ENCODE measurements at regions not wholly inside any gene's neighbourhood (a gene's known extent, or its start where the extent isn't known, plus 50 kb on each side); places are given as distances from the start of the nearest gene placed in this dataset.

- no peaks in the 10 kb centered on the region for H3K27me3 ChIP-seq (ENCODE audit: low read length)
- H3F3A ChIP-seq (ENCODE audit: insufficient read depth) = no peaks in the 10 kb centered on the region
- H4K20me1 ChIP-seq (ENCODE audit: low read depth, low read length) = no peaks in the 10 kb centered on the region
- no peaks in the 10 kb centered on the region for H3K36me3 ChIP-seq (ENCODE audit: low read length)
- H3K27ac ChIP-seq (ENCODE audit: low read depth, low read length) = no peak overlapping the region
- H3K79me2 ChIP-seq (ENCODE audit: insufficient read depth, low read length) = no peaks in the 10 kb centered on the region
- H3K9me2 ChIP-seq (replicated peaks; ENCODE audit: insufficient read depth, low read length) = no peaks in the 10 kb centered on the region
- TF ChIP-seq CTCF (IDR thresholded peaks at IDR 0.05; ENCODE audit: insufficient read depth, low read length, poor library complexity, severe bottlenecking) (no peak), EZH2phosphoT487 (conservative IDR thresholded peaks at IDR 0.05; ENCODE audit: low read length) (no peak)
- H3K9me3 ChIP-seq (ENCODE audit: insufficient read depth, low read length) = no peaks in the 10 kb centered on the region
- H3K9ac ChIP-seq (ENCODE audit: low read length) = no peak overlapping the region
- no peak overlapping the region for H3K4me2 ChIP-seq (ENCODE audit: low read depth, low read length, poor library complexity, severe bottlenecking)
- H2AFZ ChIP-seq (ENCODE audit: low read depth, low read length, severe bottlenecking) = no peak overlapping the region
- no peak overlapping the region for H3K4me3 ChIP-seq (ENCODE audit: insufficient read depth, low read length, poor library complexity, severe bottlenecking)
Observed at GRCh38 chr1:238323490-238323889, 432.8 kb upstream of the ZP4 start.

DNA sequence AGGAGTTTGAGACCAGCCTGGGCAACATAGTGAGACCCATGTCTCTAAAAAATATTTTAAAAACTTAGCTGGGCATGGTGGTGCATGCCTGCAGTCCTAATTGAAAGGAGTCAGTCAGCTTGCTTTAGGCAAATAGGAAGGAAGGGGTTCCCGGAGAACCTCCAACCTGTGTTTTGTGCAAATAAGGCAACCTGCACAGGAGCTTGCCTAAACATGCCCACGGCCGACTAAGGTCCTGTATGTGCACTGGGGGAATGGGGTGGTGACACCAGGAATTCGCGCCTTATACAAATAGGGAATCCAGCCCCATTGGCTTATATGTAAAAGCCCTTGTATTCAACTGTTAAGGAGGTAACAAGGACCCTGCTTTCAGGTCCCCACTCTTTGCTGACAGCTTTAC lies 429.2 kb upstream of the ZP4 start:
- no peaks in the 10 kb centered on the region for H3K79me2 ChIP-seq (ENCODE audit: insufficient read depth, low read length)
- H3K9me3 ChIP-seq (ENCODE audit: insufficient read depth, low read length) = no peaks in the 10 kb centered on the region
- no peak overlapping the region for H3K4me2 ChIP-seq (ENCODE audit: low read depth, low read length, poor library complexity, severe bottlenecking)
- TF ChIP-seq CTCF (IDR thresholded peaks at IDR 0.05; ENCODE audit: insufficient read depth, low read length, poor library complexity, severe bottlenecking) (no peak), EZH2phosphoT487 (conservative IDR thresholded peaks at IDR 0.05; ENCODE audit: low read length) (no peak)
- no peaks in the 10 kb centered on the region for H3K27me3 ChIP-seq (ENCODE audit: low read length)
- no peak overlapping the region for H3K27ac ChIP-seq (ENCODE audit: low read depth, low read length)
- H3K36me3 ChIP-seq (ENCODE audit: low read length) = no peaks in the 10 kb centered on the region
- H2AFZ ChIP-seq (ENCODE audit: low read depth, low read length, severe bottlenecking) = no peak overlapping the region
- no peaks in the 10 kb centered on the region for H3F3A ChIP-seq (ENCODE audit: insufficient read depth)
- no peak overlapping the region for H3K4me3 ChIP-seq (ENCODE audit: insufficient read depth, low read length, poor library complexity, severe bottlenecking)
- H3K9me2 ChIP-seq (replicated peaks; ENCODE audit: insufficient read depth, low read length) = no peaks in the 10 kb centered on the region
- no peaks in the 10 kb centered on the region for H4K20me1 ChIP-seq (ENCODE audit: low read depth, low read length)
- no peak overlapping the region for H3K9ac ChIP-seq (ENCODE audit: low read length)

DNA sequence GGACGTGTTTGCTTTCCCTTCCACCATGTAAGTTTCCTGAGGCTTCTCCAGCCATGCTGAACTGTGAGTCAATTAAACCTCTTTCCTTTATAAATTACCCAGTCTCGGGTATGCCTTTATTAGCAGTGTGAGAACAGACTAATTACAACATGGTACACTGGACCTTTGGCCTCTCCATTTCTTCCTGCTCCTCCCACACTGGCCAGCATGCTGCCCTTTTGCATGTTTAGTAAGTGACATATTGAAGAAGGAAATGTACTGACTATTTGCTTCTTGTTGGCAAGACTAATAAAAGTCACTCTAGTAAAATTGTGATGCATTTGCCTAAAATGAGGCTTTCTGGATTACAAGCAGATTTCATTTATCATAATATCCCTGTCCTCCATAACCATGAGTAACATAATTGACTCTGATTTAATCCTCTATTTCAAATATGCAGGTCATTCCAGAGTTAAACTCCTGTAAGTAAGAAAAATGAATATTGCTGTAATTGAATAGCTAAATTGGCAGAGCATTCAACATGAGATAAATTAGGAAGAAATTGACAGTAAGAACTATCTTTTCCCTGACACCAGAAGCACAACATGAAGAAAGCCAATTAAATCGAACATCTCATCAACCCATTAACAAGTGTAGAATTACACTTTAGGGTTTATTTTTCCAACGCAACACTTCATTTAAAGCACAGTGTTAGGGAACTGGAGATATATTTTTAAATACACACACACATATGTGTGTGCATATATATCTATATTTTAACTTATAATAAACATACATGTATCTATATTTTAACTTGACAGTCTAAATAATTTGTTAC lies 427.8 kb upstream of the ZP4 start:
- Histone ChIP-seq H3K9me3 (ENCODE audit: insufficient read depth, low read length) (no peaks in the 10 kb centered on the region), H3K9ac (ENCODE audit: low read length) (no peak overlapping the region), H3K9me2 (replicated peaks; ENCODE audit: insufficient read depth, low read length) (no peaks in the 10 kb centered on the region), H2AFZ (ENCODE audit: low read depth, low read length, severe bottlenecking) (no peak overlapping the region), H3K36me3 (ENCODE audit: low read length) (no peaks in the 10 kb centered on the region), H3K27ac (ENCODE audit: low read depth, low read length) (no peak overlapping the region), H3K4me3 (ENCODE audit: insufficient read depth, low read length, poor library complexity, severe bottlenecking) (no peak overlapping the region), H3K79me2 (ENCODE audit: insufficient read depth, low read length) (no peaks in the 10 kb centered on the region), H4K20me1 (ENCODE audit: low read depth, low read length) (no peaks in the 10 kb centered on the region), H3F3A (ENCODE audit: insufficient read depth) (no peaks in the 10 kb centered on the region), H3K27me3 (ENCODE audit: low read length) (no peaks in the 10 kb centered on the region), H3K4me2 (ENCODE audit: low read depth, low read length, poor library complexity, severe bottlenecking) (no peak overlapping the region)
- TF ChIP-seq EZH2phosphoT487 (conservative IDR thresholded peaks at IDR 0.05; ENCODE audit: low read length) = no peak
- no peak for TF ChIP-seq CTCF (IDR thresholded peaks at IDR 0.05; ENCODE audit: insufficient read depth, low read length, poor library complexity, severe bottlenecking)
